GM12892 (cell line): ENCODE measurements at regions not wholly inside any gene's neighbourhood (a gene's known extent, or its start where the extent isn't known, plus 50 kb on each side); places are given as distances from the start of the nearest gene placed in this dataset.

Experiments used
- POLR2A ChIP-seq: IDR thresholded peaks from 2 replicates; pipeline ENCODE4 v1.6.1; 2011; ENCODE audit warnings: low read depth, low read length, control low read depth
- POLR2AphosphoS5 ChIP-seq: IDR thresholded peaks from 2 replicates; pipeline ENCODE4 v1.6.1; 2011; ENCODE audit warnings: low read depth, low read length, control low read depth

DNA sequence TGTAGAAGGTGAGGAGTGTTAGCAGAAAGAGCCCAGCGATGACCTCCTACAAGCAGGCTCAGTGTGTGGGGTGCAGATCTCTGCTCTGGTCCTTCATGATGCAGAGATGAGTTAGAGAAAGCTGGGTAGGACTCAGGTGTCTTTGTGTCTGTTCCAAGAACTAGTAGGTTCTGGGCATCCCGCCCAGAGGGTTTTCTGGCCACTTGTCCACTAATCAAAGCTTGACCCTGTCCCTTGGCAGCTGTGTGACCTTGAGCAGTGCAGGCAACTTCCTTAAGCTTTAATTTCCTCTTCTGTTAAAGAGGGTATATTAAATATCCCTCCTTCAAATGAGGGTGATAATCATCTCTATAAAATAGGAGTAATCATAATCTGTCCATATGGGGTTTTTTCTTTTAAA, 54.7 kb upstream of the WNT4 start:
- no peak for TF ChIP-seq POLR2AphosphoS5
- no peak for TF ChIP-seq POLR2A
